Central memory CD4-positive, alpha-beta T cell (primary cell): ENCODE measurements at regions not wholly inside any gene's neighbourhood (a gene's known extent, or its start where the extent isn't known, plus 50 kb on each side); places are given as distances from the start of the nearest gene placed in this dataset.

ENCODE experiments used
- DNase-seq: peaks from one replicate; pipeline ENCODE4 v3.0.0; 2022

DNA sequence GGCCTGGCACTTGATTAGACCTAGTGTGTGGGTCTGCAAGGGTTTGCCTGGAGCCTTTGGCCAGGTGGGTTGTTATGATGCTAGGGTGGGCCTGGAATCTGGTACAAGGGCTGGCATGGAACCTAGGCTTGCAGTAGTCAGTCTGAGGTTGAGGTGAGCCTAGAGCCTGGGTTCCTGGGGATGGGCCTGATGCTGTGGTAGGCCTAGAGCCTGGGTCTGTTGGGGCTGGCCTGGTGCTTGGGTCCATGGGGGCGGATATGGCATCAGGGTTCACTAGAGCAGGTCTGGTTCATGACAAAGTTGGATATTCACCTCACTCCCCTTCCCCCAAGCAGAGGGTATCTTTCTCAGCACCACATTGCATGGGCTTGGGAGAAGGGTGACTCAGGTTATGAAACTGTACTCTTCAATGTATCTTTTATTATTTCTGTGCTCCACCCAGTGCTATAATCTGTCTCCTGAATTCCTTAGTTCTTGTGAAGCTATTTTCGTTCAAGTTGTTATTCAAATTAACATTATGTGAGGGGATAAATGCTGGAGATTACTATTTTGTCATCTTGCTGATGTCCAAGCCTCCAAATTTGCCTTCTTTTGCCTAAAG is 274.4 kb downstream of the NFKBIZ start:
- no peak for DNase-seq

DNA sequence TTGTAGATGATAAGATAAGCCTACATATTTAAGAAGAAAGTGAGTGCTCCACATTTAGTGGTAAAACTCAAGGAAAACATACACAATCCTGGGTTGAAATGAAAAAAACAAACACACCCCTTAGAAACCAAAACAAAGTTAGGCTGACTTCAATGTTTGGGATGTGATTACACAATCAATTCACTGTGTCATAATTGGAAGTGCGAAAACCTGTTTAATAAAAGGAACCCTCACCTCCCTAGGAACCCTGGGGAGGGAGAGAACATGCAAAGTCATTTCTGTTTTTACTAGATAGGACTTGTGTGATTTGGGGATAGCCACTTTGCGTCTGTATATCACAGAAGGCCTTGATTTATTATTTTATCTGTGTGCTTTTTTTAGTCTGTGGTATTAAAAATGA is 275.0 kb downstream of the NFKBIZ start:
- no peak for DNase-seq

- no peak for DNase-seq
These were observed 275.4 kb downstream of the NFKBIZ start for GRCh38 chr3:102124704-102125103.

DNA sequence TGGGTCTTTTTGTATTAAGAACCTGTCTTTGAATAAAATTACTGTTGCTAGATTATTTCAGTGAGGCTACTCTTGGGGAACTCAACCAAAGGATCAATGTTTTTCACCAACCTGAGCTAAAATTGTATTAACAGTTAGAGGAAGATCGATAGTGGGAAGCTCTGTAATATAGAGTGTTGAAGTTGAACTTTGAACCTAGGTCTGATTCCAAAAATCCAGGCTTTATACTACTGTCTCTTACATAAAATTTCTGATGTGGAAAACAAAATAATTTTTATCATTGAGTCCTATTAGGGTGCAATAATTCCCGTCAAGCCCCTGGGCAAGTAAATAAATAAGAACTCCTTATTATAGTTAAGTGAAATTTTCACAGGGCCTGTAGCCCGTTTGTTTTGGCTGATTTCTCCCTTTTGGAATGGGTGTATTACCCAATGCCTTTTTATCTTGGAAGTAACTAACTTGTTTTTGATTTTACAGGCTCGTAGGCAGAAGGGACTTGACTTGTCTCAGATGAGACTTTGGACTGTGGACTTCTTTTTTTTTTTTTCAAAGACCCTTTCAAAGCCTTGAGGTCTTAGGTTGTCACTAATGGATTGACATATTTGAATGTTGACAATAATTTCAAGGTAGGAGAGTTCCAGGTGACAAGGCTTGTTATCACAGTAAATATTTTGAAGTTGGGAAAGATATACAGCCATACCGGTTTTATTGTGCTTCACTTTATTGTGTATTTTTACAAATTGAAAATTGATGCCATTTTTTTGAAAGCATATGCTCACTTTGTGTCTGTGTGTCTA is 276.1 kb downstream of the NFKBIZ start:
- no peak for DNase-seq

DNA sequence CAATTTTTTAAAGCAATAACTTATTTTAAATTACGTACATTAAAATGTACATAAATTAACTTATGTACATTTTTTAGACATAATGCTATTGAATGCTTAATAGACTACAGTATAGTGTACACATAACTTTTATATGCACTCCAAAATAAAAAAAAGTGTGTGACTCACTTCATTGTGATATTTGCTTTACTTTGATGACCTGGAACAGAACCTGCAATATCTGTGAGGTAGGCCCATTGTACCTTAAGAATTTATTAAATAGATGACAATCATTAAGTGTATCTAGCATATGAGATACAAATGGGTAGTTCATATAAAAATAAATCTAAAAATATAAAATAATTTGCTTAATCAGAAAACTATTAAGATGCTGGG is 276.7 kb downstream of the NFKBIZ start:
- DNase-seq, result no peak

DNA sequence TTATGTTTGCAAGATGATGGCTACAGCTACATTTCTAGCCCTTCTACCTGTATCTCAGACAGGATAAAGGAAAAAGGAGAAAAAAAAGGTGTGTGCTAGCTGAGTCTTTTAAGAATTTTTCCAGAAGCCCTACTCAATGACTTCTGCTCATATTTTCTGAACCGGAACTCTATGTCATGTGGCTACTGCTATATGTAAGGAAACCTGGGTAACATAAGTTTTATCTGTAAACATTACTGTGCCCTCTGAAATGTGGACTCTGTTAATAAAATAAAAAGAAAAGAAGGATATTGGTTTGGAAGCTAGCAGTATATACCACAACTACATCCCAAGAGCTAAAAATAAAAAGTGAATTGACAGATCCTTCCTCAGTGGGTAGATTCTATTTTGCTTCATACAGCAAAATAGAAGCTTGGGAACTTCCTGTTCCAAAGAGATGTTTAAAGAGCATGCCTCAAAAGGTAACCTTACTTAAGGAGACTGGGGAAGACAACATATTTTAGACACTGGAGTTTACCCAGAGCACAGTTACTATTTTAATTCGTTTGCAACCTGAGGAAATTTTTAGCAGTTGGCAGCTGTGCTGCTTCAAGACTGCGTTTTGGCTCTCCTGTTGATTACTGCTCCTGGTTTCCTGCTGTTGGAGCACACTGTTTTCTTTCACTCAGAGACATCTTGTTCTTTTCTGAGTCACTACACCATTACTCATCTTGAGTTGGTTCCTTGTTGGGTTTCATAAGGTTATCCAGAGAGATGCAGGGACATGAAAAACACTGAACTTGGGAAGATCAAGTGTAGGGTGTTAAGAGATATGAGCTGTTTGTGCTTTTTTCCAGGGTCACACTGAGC is 280.7 kb downstream of the NFKBIZ start:
- no peak for DNase-seq

DNA sequence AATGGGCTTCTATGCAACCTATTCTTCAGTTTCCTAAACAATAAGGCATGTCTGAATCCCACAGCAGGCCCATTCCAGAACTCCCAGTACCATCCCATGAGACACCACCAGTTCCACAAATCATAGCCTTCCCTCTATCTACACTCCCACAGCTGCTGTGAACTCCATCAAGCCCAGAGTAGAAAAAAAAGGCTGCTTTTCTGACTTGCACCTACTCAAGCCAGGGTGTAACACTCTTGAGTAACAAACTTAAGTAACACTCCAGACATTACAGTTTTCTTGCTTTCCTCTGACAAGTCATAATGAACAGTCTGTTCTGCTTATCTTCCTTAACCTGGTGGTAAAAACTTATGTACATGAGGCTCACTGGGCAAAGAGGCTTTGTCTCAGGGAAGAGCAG is 283.1 kb downstream of the NFKBIZ start:
- DNase-seq, result no peak

- no peak for DNase-seq
These were observed 284.1 kb downstream of the NFKBIZ start for GRCh38 chr3:102133376-102133775.

DNA sequence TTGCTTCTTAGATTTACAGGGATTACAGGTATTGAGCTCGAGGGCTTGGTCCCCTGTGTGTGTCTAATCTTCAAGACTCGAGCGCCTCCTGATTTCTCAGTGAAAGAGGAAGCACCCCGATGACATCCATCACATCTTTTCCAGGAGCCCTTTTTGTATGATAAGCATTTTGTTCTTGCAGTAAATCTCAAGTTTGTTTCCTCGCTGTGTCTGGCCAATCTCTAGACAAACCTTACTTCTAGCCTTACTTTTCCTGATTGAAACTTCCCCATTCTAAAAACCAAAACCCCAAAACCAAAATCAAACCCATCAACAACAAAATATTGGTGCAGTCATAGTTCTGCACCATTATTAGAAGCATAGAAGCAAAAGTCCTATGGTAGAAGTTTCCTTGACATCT is 286.0 kb downstream of the NFKBIZ start:
- DNase-seq, result no peak

DNA sequence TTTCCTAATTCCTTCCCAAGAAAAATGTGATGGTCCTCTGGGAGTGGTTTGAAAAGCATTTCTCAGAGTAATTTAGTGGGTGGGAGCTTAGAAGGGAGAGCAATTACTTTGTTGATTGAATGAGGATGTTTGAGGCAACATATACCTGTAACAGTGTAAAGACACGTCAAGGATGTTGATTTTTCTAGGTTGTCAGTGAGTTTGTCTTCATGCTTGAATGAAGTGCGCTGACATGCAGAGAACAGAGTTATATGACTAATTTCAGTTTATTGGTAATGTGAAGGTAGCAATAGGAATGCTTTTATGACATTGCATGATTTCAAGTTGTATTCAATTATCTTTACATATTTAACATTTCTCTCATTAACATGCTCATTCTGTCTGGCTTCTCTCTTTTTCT is 286.9 kb downstream of the NFKBIZ start:
- no peak for DNase-seq

- no peak for DNase-seq
These were observed 290.8 kb downstream of the NFKBIZ start for GRCh38 chr3:102140116-102140515.

DNA sequence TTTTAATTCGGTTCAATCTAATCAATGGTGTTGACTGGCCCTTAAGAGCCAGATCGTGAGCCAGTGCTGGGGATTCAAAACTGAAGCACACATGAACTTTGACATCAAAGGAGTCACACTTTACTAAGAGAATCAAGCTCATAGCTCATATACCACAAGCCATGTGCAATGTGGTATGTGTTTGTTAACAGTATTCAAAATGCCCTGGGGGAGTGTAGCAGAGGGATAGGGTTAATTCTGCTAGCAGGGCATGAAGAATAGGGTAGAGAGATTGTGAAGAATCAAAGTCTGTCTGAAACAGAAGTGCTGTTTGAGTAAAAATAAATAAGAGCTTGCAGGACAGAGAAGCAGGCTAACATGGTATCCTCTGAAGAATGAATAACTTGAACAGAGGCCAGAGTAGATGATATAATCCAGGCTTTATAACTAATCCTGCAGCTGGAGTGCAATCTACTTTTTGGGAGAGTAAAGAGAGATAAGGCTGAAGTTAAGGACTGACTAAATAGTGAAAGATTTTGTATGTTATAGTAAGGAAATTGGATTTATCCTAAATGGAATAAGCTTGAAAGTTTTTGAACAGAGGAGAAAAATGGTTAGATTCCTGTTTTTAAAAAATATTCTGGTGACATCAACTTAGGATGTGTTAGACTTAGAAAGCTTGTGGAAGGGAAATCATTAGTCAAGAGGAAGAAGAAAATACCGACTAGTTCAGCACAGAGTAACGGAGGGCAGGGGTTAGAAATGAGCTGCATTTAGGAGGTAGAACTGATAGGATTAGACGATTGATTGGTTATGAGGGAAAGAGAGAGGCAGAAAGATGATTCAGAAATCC is 292.0 kb downstream of the NFKBIZ start:
- DNase-seq, result no peak

DNA sequence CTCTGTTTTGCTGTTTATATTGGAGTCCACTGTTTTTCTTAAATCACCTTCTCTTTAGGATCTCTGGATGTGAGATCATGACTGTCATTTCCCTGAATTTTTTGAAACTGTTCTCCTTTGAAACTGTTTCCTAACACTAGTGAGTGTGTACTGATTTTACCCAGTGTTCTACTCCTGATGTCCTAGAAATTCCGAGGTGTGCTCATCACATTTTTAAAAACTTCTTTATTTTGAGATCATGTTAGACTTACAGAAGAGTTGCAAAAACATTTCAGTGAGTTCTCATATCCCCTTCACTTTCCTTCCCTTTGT is 292.6 kb downstream of the NFKBIZ start:
- no peak for DNase-seq

- no peak for DNase-seq
These were observed 292.3 kb upstream of the ZPLD1 start for GRCh38 chr3:102142379-102143060.

GRCh38 chr3:102143536-102143935 is 291.3 kb upstream of the ZPLD1 start:
- DNase-seq, result no peak

DNA sequence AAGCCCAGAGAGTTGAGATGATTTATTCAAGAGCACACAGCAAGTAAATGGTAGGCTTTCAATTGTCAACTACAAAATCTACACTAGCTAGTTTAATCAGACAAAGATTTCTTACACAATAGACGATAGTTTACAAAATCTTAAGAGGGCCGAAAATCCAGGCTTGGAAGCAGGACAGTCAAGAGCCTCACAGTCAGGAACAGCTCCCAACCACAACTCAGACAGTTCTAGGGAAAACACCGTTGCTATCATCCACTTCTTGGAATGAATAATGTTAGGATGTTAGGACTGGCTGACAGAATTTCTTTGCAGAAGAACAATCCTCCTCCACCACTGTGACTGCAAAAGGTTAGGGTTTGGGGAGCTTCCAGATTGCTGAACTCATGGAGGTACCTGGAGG is 290.8 kb upstream of the ZPLD1 start:
- DNase-seq, result no peak

DNA sequence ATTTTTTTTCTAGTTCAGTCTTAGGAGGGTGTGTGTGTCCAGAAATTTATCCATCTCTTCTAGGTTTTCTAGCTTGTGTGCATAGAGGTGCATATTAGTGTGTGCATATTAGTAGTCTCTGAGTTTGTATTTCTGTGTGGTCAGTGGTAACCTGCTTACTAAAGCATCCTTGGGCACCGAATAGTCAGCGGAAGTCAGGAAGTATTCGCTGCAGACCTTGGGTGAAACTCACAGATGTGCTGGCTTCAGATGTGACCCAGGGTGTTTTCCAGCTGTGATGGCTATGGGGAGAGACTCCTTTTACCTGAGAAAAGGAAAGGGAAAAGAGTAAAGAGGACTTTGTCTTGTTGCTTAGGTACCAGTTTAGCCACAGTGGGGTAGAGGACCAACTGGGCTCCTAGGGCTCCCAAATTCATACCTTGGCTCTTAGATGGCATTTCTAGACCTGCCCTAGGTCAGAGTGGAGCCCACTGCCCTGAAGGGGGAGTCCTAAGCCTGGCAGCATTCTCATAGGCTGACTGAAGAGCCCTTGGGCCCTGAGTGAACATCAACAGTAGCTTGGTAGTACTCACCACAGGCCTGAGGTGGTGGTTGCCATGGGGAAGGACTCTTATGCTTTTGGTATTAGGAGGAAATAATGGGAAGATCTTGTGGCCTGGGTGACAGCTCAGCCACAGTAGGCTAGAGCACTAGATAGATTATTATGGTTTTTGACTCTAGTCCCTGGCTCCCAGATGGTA is 286.0 kb upstream of the ZPLD1 start:
- no peak for DNase-seq

GRCh38 chr3:102151935-102152334 is 282.9 kb upstream of the ZPLD1 start:
- no peak for DNase-seq

DNA sequence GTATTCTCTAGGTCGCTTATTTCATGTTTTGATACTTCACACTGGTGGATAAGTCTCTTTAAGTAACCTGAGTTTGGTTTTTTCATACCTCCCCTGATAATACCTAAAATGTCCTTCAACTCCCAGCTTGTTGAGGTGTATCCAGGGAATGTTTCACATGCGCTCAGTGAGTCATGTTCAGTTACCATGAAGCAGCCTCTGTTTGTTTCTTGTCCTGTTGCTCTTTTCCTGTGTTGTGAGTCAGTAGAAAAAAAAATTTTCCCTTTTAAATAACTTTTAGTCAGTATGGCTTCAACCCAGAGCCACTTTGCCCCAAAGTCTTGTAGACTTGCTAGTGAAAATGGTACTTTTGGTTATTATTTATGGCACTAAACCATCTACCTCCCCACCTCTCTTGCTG is 278.4 kb upstream of the ZPLD1 start:
- no peak for DNase-seq

- no peak for DNase-seq
These were observed 276.6 kb upstream of the ZPLD1 start for GRCh38 chr3:102158080-102158740.

DNA sequence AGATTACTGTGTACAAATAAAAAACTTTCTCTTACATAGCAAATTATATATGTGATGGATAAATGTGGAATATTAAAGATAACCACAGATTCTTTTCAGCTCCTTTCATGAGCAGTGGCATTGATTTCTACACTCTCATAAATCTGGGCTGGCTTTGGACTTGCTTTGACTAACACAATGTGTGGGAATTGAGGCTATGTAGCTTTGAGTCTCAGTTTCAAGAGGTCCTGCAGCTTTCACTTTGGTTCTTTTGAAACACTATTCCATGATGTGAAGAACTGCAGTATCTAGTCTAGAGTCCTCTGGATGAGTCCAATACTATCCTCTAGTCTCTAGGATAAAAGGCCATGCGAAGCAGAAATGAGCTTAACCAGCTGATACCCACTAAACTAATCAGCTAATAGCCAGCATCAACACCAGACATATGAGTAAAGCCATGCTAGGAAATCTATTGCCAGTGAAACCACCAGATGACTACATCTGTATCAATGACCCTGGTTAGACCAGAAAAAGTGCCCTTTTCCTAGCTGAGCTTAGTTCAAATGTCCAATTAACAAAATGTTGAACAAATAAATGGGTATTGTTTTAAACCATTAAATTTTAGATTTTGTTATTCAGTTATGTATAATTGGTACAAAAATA is 274.9 kb upstream of the ZPLD1 start:
- DNase-seq, result no peak
